ENCODE measurements at regions not wholly inside any gene's neighbourhood (a gene's known extent, or its start where the extent isn't known, plus 50 kb on each side); places are given as distances from the start of the nearest gene placed in this dataset.

GRCh38 chr20:7147220-7147601 lies 379.7 kb downstream of the BMP2 start:
- TF ChIP-seq EZH2 (IDR thresholded peaks at IDR 0.05; ENCODE audit: insufficient read depth, poor library complexity, severe bottlenecking) (no peak), EZH2phosphoT487 (IDR thresholded peaks at IDR 0.05; ENCODE audit: insufficient read depth, low read depth) (no peak)

Data from GM23248 (cell line).